Sigmoid colon (tissue), 6 donors: ENCODE measurements at regions not wholly inside any gene's neighbourhood (a gene's known extent, or its start where the extent isn't known, plus 50 kb on each side); places are given as distances from the start of the nearest gene placed in this dataset.

Experiments
- DNase-seq: peaks from one replicate; pipeline ENCODE4 v3.0.0-alpha.2; 2019
- H3K27ac ChIP-seq, 4 donors: fragments of 200-600 bp; sonication (generic); one replicate each; pipeline ENCODE4 v1.5.1; 2016 to 2019; ENCODE audit warnings: mild to moderate bottlenecking in 1 of 4
- H3K27me3 ChIP-seq, 3 donors: fragments of 200-600 bp; sonication (generic); one replicate each; pipeline ENCODE4 v1.5.1; 2019; ENCODE audit warnings: mild to moderate bottlenecking in 1 of 3
- H3K36me3 ChIP-seq, 4 donors: fragments of 200-600 bp; sonication (generic); one replicate each; pipeline ENCODE4 v1.5.1; 2016 to 2019
- H3K4me1 ChIP-seq, 4 donors: fragments of 200-600 bp; sonication (generic); one replicate each; pipeline ENCODE4 v1.5.1; 2017 to 2019
- H3K4me3 ChIP-seq, 4 donors: fragments of 200-600 bp; sonication (generic); one replicate each; pipeline ENCODE4 v1.5.1; 2017 to 2019; ENCODE audit warnings: mild to moderate bottlenecking in 2 of 4, moderate library complexity in 1 of 4
- H3K9me3 ChIP-seq, 4 donors: fragments of 200-600 bp in 3 of 4; sonication (generic) in 3 of 4; one replicate each; pipeline versions ENCODE4 v1.5.1 to v1.6.1; 2013 to 2019
- EP300 ChIP-seq, 4 donors: sonication (generic); formaldehyde crosslinking; IDR thresholded peaks; one replicate each; pipeline ENCODE4 v1.6.1; 2017; ENCODE audit warnings: antibody characterized with exemption in 4 of 4
- POLR2A ChIP-seq, 2 donors: fragments of 450-650 bp; IDR thresholded peaks; one replicate each; pipeline ENCODE4 v1.6.1; 2016; ENCODE audit warnings: antibody characterized with exemption in 2 of 2, mild to moderate bottlenecking in 2 of 2, moderate library complexity in 2 of 2
- POLR2AphosphoS5 ChIP-seq, 4 donors: sonication (generic); formaldehyde crosslinking; IDR thresholded peaks; one replicate each; pipeline ENCODE4 v1.6.1; 2017; ENCODE audit warnings: antibody characterized with exemption in 4 of 4
- WGBS, 2 donors: extraction: QIAGEN DNeasy Blood & Tissue Kit; methylation state at CpG; one replicate each; pipeline ENCODE4 v1.1.7; 2013; 5-methylcytosine and 5-hydroxymethylcytosine counted together
- intact Hi-C: fragments of 100-400 bp; cut with DNase I; formaldehyde crosslinking; loops from one replicate; pipeline ENCODE4 v1.15.1; 2023
- TF ChIP-seq, protein P1 (sequence below), 4 experiments: fragments of 450-650 bp in 3 of 4; fragments of 200-600 bp in 1 of 4; IDR thresholded peaks; one replicate each; pipeline ENCODE4 v1.5.1; 2016 to 2019; ENCODE audit warnings: antibody characterized with exemption in 4 of 4, mild to moderate bottlenecking in 3 of 4, moderate library complexity in 2 of 4
- donor health status: healthy with polysubstance abuse.
- donor health status: healthy.

DNA sequence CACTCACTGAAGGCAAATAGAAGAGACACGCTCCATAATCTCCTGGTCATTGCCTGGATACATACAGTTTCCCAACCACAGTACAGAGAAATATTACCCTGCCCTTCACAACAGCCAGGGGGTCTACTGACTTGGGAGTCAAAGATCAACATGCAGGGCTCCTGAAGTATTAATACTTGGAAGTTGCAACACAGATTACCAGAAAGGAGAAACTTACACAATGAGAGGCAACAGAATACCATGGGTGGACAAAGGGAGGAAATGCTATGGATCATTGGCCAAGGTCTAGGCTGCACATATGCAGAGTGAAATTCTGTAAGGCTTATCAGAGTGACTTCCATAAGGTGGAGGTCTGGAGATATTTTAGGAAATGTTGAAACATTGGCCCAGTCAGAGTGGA, 267.9 kb upstream of the FAT3 start:
- no peak overlapping the region for H3K27ac ChIP-seq
- no peaks in the 10 kb centered on the region for H3K36me3 ChIP-seq
- peaks cover 0 to 4% (median 1%) of the 10 kb centered on the region in 4 donors for H3K9me3 ChIP-seq
- H3K27me3 ChIP-seq: no peaks in the 10 kb centered on the region
- 88% methylated on average over 1 of the region's 1 CpG for WGBS, 2 donors
- intact Hi-C loops: no loop called here
- peaks cover 0 to 11% (median 4%) of the 10 kb centered on the region in 4 donors for H3K4me1 ChIP-seq
- no peak for TF ChIP-seq EP300 (IDR thresholded peaks at IDR 0.05)
- TF ChIP-seq POLR2A (IDR thresholded peaks at IDR 0.05): no peak
- TF ChIP-seq, protein P1, sequence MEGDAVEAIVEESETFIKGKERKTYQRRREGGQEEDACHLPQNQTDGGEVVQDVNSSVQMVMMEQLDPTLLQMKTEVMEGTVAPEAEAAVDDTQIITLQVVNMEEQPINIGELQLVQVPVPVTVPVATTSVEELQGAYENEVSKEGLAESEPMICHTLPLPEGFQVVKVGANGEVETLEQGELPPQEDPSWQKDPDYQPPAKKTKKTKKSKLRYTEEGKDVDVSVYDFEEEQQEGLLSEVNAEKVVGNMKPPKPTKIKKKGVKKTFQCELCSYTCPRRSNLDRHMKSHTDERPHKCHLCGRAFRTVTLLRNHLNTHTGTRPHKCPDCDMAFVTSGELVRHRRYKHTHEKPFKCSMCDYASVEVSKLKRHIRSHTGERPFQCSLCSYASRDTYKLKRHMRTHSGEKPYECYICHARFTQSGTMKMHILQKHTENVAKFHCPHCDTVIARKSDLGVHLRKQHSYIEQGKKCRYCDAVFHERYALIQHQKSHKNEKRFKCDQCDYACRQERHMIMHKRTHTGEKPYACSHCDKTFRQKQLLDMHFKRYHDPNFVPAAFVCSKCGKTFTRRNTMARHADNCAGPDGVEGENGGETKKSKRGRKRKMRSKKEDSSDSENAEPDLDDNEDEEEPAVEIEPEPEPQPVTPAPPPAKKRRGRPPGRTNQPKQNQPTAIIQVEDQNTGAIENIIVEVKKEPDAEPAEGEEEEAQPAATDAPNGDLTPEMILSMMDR (IDR thresholded peaks at IDR 0.05): no peak
- TF ChIP-seq POLR2AphosphoS5 (IDR thresholded peaks at IDR 0.05): no peak
- no peak overlapping the region for H3K4me3 ChIP-seq
- DNase-seq: no peak

DNA sequence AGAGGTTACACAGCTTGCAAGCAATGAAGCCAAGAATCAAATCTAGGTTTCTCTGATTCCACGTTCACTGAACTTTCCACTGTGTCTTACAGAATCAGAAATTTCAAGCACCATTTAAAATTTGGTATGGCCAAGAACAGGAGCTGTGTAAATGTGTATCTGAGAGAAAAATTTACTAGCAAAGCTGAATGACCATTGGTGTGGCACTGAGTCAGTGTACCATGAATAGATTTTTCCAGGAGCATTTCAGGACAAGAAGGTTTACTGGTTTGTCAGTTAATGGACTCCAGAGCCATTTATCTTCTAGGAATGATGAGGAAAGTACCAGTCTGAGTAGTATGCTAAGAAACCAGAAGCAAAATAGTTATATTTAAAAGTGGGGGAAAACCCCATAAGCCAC, 269.4 kb upstream of the FAT3 start:
- no peaks in the 10 kb centered on the region for H3K27me3 ChIP-seq
- H3K9me3 ChIP-seq: peaks cover 0 to 1% (median 0%) of the 10 kb centered on the region in 4 donors
- TF ChIP-seq EP300 (IDR thresholded peaks at IDR 0.05): no peak
- peak in 3 of 4 donors; percentile 9 to 33 (median 10) for TF ChIP-seq POLR2AphosphoS5 (IDR thresholded peaks at IDR 0.05)
- intact Hi-C loops: no loop called here
- WGBS, 2 donors: 75 to 84% methylated on average over 1 of the region's 1 CpG
- H3K4me3 ChIP-seq: no peak overlapping the region
- peaks cover 0 to 11% (median 4%) of the 10 kb centered on the region in 4 donors for H3K4me1 ChIP-seq
- H3K36me3 ChIP-seq: no peaks in the 10 kb centered on the region
- peak overlapping the region in 1 of 4 donors; percentile 42 for H3K27ac ChIP-seq
- no peak for DNase-seq

DNA sequence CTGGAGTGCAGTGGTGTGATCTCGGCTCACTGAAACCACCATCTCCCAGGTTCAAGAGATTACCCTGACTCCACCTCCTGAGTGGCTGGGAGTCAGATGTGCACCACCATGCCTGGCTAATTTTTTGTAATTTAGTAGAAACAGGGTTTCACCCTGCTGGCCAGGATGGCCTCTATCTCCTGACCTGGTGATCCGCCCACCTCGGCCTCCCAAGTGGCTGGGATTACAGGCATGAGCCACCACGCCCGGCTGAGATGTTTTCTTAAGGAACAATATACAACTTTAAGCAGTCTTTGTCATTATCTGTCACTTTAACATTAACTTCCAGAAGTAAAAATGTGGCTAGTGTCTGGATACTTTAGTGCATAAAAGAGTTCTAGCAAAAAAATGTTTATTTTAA, 272.6 kb upstream of the FAT3 start:
- H3K36me3 ChIP-seq: no peaks in the 10 kb centered on the region
- 74 to 92% methylated on average over 5 of the region's 5 CpGs for WGBS, 2 donors
- intact Hi-C loops: no loop called here

DNA sequence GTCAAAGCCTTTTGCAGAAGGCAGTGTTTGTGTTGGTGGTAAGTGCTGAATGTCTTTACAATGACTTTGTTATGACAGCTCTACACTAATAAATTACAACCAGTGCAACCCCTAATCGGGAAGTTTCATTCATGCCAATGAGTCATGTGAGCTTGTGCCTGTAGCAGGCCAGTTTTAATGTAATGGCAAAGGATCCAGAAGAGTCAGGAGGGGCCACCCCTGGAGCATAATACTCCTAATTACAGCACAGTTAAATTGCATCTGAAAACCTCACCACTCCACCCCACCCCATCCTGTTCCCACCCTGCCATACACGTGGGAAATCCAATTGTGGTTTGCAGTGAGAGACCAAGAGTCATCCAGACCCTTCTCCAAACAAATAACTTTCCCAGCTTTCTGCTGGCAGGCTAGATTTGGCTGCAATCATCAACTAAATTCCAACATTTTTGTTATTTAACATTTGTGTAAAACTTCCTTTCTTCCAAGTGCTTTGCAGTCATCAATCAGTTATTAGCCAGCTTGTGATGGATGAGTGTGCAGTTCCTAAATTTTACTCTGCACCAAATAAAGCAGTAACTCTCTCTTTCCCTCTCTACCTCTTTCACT, 277.3 kb upstream of the FAT3 start:
- H3K27ac ChIP-seq: peak overlapping the region in 3 of 4 donors; percentile 8 to 60 (median 57)
- no peaks in the 10 kb centered on the region for H3K9me3 ChIP-seq
- peak; percentile 62 for DNase-seq
- no peak overlapping the region for H3K4me3 ChIP-seq
- TF ChIP-seq, protein P1 (IDR thresholded peaks at IDR 0.05): no peak
- TF ChIP-seq POLR2A (IDR thresholded peaks at IDR 0.05): no peak
- TF ChIP-seq POLR2AphosphoS5 (IDR thresholded peaks at IDR 0.05): peak in 3 of 4 donors; percentile 20 to 61 (median 53)
- TF ChIP-seq EP300 (IDR thresholded peaks at IDR 0.05): no peak
- H3K4me1 ChIP-seq: peaks cover 0 to 22% (median 16%) of the 10 kb centered on the region in 4 donors
- intact Hi-C loops: no loop called here
- no peaks in the 10 kb centered on the region for H3K36me3 ChIP-seq
- WGBS, 2 donors: 0 to 3% methylated on average over 2 of the region's 2 CpGs
- H3K27me3 ChIP-seq: no peaks in the 10 kb centered on the region

More for the DNA sequence above, 272.6 kb upstream of the FAT3 start:
- no peak for TF ChIP-seq POLR2AphosphoS5 (IDR thresholded peaks at IDR 0.05)
- no peak for TF ChIP-seq EP300 (IDR thresholded peaks at IDR 0.05)
- TF ChIP-seq POLR2A (IDR thresholded peaks at IDR 0.05): no peak
- TF ChIP-seq, protein P1 (IDR thresholded peaks at IDR 0.05): no peak
- no peak overlapping the region for H3K27ac ChIP-seq
- H3K4me1 ChIP-seq: peaks cover 0 to 21% (median 12%) of the 10 kb centered on the region in 4 donors
- H3K27me3 ChIP-seq: no peaks in the 10 kb centered on the region
- no peak overlapping the region for H3K4me3 ChIP-seq
- no peaks in the 10 kb centered on the region for H3K9me3 ChIP-seq
- no peak for DNase-seq

DNA sequence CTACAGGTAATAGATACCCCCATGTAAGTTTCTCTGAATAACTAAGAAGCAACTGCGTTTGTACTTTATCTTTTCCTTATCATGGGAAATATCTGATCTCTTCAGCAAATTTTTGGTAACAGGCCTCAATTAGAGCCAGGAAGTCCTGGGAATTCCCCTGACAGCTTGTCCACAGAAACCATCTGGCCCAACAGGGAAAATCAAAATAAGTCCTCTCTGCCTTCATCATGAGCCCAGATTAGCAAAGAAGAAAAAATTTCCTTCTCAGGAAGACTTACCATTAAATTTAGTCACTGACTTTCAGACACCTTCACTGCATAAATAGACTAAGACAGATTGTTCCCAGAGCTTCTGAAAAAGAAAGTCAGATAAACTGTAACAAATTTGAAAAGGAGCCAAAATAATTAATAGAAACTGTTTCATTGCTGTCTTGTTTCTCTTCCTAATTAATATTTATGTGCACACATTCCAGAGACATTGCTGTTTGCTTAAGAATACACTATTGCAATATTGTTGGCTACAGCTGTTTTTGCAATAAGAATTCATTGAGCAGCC, 278.1 kb upstream of the FAT3 start:
- Histone ChIP-seq H3K4me3 (no peak overlapping the region), H3K4me1 (peaks cover 0 to 22% (median 16%) of the 10 kb centered on the region in 4 donors), H3K27me3 (no peaks in the 10 kb centered on the region), H3K27ac (peak overlapping the region in 3 of 4 donors; percentile 30 to 60 (median 57)), H3K36me3 (no peaks in the 10 kb centered on the region), H3K9me3 (no peaks in the 10 kb centered on the region)
- WGBS, 2 donors: 60 to 69% methylated on average over 1 of the region's 1 CpG
- TF ChIP-seq EP300 (IDR thresholded peaks at IDR 0.05) (no peak), POLR2AphosphoS5 (IDR thresholded peaks at IDR 0.05) (peak in 1 of 4 donors; percentile 14), POLR2A (IDR thresholded peaks at IDR 0.05) (no peak)
- TF ChIP-seq, protein P1 (IDR thresholded peaks at IDR 0.05): no peak
- no peak for DNase-seq
- intact Hi-C loops: no loop called here
